ENCODE measurements at regions not wholly inside any gene's neighbourhood (a gene's known extent, or its start where the extent isn't known, plus 50 kb on each side); places are given as distances from the start of the nearest gene placed in this dataset.

GRCh38 chr3:115286529-115287197 lies 139.6 kb upstream of the ZBTB20 start:
- TF ChIP-seq, protein P1, sequence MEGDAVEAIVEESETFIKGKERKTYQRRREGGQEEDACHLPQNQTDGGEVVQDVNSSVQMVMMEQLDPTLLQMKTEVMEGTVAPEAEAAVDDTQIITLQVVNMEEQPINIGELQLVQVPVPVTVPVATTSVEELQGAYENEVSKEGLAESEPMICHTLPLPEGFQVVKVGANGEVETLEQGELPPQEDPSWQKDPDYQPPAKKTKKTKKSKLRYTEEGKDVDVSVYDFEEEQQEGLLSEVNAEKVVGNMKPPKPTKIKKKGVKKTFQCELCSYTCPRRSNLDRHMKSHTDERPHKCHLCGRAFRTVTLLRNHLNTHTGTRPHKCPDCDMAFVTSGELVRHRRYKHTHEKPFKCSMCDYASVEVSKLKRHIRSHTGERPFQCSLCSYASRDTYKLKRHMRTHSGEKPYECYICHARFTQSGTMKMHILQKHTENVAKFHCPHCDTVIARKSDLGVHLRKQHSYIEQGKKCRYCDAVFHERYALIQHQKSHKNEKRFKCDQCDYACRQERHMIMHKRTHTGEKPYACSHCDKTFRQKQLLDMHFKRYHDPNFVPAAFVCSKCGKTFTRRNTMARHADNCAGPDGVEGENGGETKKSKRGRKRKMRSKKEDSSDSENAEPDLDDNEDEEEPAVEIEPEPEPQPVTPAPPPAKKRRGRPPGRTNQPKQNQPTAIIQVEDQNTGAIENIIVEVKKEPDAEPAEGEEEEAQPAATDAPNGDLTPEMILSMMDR (IDR thresholded peaks at IDR 0.05; ENCODE audit: low read depth, low read length): no peak
- TF ChIP-seq MAX (IDR thresholded peaks at IDR 0.05; ENCODE audit: low read depth, low read length): no peak
- TF ChIP-seq POLR2A (IDR thresholded peaks at IDR 0.05; ENCODE audit: extremely low read depth, insufficient read length): no peak
